ENCODE measurements at regions not wholly inside any gene's neighbourhood (a gene's known extent, or its start where the extent isn't known, plus 50 kb on each side); places are given as distances from the start of the nearest gene placed in this dataset. TPM values are rescaled to one million over a fixed set of nuclear protein-coding genes. Genes with fewer than 3 reads are reported as not detected.

DNA sequence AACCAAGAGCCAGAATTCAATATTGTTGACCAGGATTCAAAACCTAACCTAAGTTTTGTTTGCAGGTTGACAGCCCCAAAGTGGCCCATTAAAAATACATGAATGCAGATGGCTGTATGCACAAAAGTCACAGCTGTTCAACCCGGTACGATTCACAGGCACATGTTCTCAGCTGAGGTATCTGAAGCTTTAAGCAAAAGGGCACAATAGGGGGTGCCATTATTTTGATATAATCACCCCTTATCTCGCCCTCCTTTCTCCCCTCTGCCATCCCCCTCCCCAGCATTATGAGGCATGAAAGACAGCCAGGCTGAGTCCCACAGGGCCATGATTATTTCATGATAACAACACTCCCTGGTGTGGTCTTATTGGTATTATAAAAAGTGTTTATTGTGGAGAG lies 264.9 kb downstream of the EBLN2 start:
- H3K4me1 ChIP-seq, result peaks cover 18% of the 10 kb centered on the region
- no peak overlapping the region for H3K4me2 ChIP-seq
- Mint-ChIP-seq H3K9me3 (peaks cover 2% of the 10 kb centered on the region), H3K36me3 (no peaks in the 10 kb centered on the region), H3K4me1 (peaks cover 4% of the 10 kb centered on the region), H3K4me3 (no peak overlapping the region), H3K27ac (no peak overlapping the region), H3K27me3 (ENCODE audit: insufficient read depth, low read depth) (no peaks in the 10 kb centered on the region)
- no peaks in the 10 kb centered on the region for H3K36me3 ChIP-seq
- H2AFZ ChIP-seq (replicated peaks), result peak overlapping the region; percentile 34
- TF ChIP-seq EZH2phosphoT487 (IDR thresholded peaks at IDR 0.05), result no peak
- TF ChIP-seq, protein P1, sequence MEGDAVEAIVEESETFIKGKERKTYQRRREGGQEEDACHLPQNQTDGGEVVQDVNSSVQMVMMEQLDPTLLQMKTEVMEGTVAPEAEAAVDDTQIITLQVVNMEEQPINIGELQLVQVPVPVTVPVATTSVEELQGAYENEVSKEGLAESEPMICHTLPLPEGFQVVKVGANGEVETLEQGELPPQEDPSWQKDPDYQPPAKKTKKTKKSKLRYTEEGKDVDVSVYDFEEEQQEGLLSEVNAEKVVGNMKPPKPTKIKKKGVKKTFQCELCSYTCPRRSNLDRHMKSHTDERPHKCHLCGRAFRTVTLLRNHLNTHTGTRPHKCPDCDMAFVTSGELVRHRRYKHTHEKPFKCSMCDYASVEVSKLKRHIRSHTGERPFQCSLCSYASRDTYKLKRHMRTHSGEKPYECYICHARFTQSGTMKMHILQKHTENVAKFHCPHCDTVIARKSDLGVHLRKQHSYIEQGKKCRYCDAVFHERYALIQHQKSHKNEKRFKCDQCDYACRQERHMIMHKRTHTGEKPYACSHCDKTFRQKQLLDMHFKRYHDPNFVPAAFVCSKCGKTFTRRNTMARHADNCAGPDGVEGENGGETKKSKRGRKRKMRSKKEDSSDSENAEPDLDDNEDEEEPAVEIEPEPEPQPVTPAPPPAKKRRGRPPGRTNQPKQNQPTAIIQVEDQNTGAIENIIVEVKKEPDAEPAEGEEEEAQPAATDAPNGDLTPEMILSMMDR (IDR thresholded peaks at IDR 0.05), result no peak
- TF ChIP-seq EZH2 (IDR thresholded peaks at IDR 0.05), result no peak
- H3F3A ChIP-seq (ENCODE audit: low read depth), result no peaks in the 10 kb centered on the region
- no peaks in the 10 kb centered on the region for H3K79me2 ChIP-seq (ENCODE audit: low read depth)
- no peaks in the 10 kb centered on the region for H3K9me3 ChIP-seq (ENCODE audit: low read depth)
- no peak overlapping the region for H3K4me3 ChIP-seq
- no peak for DNase-seq (ENCODE audit: low spot score)
- H3K27me3 ChIP-seq, result no peaks in the 10 kb centered on the region
- no peak overlapping the region for H3K9ac ChIP-seq
- no peaks in the 10 kb centered on the region for H4K20me1 ChIP-seq (ENCODE audit: low read depth)
- H3K27ac ChIP-seq, result no peak overlapping the region

DNA sequence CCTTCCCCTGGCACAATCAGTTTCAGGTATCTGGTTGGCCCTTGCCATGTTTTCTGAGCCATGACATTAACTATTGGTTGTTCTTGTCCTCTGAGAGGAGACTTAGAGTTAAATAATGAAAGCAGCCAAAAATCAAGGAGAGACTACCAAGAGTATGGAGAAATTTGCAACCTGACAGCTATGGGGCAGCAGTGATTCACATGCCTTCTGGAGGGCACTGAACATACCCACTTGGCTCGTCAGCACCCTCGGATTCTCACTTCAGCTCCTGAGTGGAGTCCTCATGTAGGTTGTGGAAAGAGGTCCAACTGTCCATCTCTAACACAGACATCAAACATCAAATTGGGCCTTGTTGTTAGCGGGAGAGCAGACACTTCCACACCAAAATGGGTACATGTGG lies 265.6 kb downstream of the EBLN2 start:
- H3K27me3 ChIP-seq, result no peaks in the 10 kb centered on the region
- DNase-seq (ENCODE audit: low spot score), result no peak
- H3K79me2 ChIP-seq (ENCODE audit: low read depth), result no peaks in the 10 kb centered on the region
- TF ChIP-seq, protein P1 (IDR thresholded peaks at IDR 0.05), result no peak
- TF ChIP-seq EZH2phosphoT487 (IDR thresholded peaks at IDR 0.05) (no peak), EZH2 (IDR thresholded peaks at IDR 0.05) (no peak)
- H3K9me3 ChIP-seq (ENCODE audit: low read depth), result no peaks in the 10 kb centered on the region
- no peak overlapping the region for H3K27ac Mint-ChIP-seq
- H3F3A ChIP-seq (ENCODE audit: low read depth), result no peaks in the 10 kb centered on the region
- H3K27me3 Mint-ChIP-seq (ENCODE audit: insufficient read depth, low read depth), result no peaks in the 10 kb centered on the region
- peaks cover 18% of the 10 kb centered on the region for H3K4me1 ChIP-seq
- H3K4me3 ChIP-seq, result no peak overlapping the region
- peak overlapping the region; percentile 34 for H2AFZ ChIP-seq (replicated peaks)
- no peak overlapping the region for H3K9ac ChIP-seq
- H3K4me2 ChIP-seq, result no peak overlapping the region
- no peaks in the 10 kb centered on the region for H3K36me3 ChIP-seq
- peaks cover 2% of the 10 kb centered on the region for H3K9me3 Mint-ChIP-seq
- peaks cover 4% of the 10 kb centered on the region for H3K4me1 Mint-ChIP-seq
- H3K4me3 Mint-ChIP-seq, result no peak overlapping the region
- no peaks in the 10 kb centered on the region for H4K20me1 ChIP-seq (ENCODE audit: low read depth)
- no peak overlapping the region for H3K27ac ChIP-seq
- no peaks in the 10 kb centered on the region for H3K36me3 Mint-ChIP-seq

Small RNA genes in the stretch of these regions (small RNA-seq; reads per million reads assigned to genes)
- not detected for gene RNU6-1270P

All from neural progenitor cell (in vitro differentiated cells).